Fibroblast of villous mesenchyme (primary cell): ENCODE measurements at regions not wholly inside any gene's neighbourhood (a gene's known extent, or its start where the extent isn't known, plus 50 kb on each side); places are given as distances from the start of the nearest gene placed in this dataset.

Source experiments
- DNase-seq: peaks from one replicate; pipeline ENCODE4 v3.0.0-alpha.2; 2010; ENCODE audit warnings: low read depth
- H3K4me3 ChIP-seq: 2 replicates; pipeline ENCODE4 v1.5.1; 2011; ENCODE audit warnings: low read depth, mild to moderate bottlenecking, low read length
- TF ChIP-seq, protein P1 (sequence below): IDR thresholded peaks from 2 replicates; pipeline ENCODE4 v1.5.1; 2012; ENCODE audit warnings: low read depth, mild to moderate bottlenecking, low read length; ENCODE audit not compliant: insufficient read depth

DNA sequence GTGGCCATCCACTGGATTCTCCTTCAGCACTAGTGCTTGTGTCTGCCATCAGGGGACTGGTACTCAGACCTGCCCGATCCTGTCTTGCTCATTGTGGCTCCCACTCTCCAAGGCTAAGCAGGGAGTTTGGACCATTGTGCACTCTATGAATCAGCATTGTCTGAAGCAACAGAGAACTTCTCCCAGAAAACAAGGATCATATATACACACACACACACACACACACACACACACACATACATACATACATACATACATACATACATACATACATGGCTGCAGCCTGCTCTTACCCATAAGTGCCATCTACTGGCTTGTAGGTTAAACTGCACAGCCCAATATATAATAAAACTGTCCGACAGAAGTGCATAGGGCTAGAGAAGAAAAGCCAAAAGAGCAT lies 345.3 kb upstream of the LCORL start:
- TF ChIP-seq, protein P1, sequence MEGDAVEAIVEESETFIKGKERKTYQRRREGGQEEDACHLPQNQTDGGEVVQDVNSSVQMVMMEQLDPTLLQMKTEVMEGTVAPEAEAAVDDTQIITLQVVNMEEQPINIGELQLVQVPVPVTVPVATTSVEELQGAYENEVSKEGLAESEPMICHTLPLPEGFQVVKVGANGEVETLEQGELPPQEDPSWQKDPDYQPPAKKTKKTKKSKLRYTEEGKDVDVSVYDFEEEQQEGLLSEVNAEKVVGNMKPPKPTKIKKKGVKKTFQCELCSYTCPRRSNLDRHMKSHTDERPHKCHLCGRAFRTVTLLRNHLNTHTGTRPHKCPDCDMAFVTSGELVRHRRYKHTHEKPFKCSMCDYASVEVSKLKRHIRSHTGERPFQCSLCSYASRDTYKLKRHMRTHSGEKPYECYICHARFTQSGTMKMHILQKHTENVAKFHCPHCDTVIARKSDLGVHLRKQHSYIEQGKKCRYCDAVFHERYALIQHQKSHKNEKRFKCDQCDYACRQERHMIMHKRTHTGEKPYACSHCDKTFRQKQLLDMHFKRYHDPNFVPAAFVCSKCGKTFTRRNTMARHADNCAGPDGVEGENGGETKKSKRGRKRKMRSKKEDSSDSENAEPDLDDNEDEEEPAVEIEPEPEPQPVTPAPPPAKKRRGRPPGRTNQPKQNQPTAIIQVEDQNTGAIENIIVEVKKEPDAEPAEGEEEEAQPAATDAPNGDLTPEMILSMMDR, result peak; percentile 56
- DNase-seq, result peak; percentile 37
- no peak overlapping the region for H3K4me3 ChIP-seq

DNA sequence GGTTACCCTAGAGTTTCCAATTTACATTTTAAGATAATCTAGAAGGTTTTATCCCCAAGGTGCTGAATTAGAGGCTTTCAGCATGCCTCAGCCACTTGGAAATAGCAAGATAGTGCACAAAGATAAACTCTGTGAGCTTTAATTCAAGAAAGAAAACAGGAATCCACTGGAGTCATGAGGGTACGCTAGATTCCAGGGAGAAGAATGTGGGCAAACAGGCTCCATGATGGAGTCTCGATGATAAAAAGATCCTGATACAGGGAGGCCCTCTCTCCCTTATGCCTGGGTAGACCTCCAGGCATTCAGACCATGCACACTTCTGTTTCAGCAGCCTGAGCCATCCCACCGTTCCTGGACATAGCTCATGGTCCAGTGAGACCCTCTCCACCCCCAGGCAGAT lies 344.6 kb upstream of the LCORL start:
- no peak overlapping the region for H3K4me3 ChIP-seq
- DNase-seq, result no peak
- TF ChIP-seq, protein P1, result no peak

DNA sequence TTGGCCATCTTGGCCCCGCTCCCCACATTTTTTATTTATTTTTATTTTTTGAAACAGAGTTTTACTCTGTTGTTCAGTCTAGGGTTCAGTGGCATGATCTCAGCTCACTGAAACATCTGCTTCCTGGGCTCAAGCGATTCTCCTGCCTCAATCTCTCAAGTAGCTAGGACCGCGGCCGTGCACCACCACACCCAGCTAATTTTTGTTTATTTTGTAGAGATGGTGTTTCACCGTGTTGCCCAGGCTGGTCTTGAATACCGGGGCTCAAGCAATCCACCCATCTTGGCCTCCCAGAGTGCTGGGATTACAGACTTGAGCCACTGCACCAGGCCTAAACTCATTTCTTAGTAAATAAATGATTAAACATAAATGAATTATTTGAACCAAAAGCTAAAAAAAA lies 322.0 kb upstream of the LCORL start:
- no peak overlapping the region for H3K4me3 ChIP-seq
- no peak for DNase-seq
- TF ChIP-seq, protein P1, result no peak

DNA sequence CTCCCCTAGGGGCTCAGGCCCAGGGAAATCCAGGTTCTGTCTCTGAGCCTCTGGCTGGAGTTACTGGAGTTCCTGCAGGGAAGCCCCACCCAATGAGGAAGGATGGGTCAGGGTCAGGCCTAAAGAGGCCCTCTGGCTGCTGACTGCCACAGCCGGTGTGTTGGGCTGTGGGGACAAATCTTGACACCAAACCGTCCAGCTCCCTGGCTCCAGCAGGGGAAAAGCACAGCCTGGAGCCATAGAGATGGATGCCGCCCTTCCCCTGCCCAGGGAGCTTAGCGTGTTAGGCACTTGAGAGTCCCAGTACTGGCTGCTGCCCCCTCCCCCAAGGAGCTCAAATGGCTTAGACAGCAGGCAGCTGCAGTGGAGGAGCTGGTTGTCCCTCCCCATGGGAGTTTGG lies 321.3 kb upstream of the LCORL start:
- TF ChIP-seq, protein P1, result no peak
- DNase-seq, result no peak
- no peak overlapping the region for H3K4me3 ChIP-seq

DNA sequence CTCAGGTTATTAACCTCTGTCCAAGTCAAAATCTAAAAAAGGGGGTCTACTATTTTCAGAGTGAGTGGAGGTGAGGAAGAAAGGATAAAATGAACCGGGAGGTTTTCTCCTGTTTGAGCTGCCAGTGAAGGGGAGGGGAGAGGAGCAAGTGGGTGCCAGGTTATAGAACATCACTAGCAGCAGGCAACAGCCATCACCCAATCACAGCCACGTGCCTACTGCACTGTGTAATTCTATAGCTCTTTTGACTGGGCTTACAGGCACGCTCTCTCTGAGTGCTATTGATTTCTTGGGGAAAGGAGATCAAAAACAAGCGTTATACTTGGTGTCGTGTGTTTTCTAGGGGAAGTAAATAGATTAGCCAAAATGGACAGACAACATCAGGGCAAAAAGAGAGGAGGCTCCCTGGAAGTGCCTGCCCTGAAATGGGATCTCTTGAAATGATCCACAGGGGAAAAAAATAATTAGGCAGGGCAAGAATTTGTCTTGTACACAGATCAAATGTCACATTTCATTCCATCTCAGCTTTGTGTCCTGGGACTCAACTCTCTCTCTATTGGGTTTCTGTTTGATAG lies 300.5 kb upstream of the LCORL start:
- TF ChIP-seq, protein P1, result no peak
- DNase-seq, result no peak
- no peak overlapping the region for H3K4me3 ChIP-seq

DNA sequence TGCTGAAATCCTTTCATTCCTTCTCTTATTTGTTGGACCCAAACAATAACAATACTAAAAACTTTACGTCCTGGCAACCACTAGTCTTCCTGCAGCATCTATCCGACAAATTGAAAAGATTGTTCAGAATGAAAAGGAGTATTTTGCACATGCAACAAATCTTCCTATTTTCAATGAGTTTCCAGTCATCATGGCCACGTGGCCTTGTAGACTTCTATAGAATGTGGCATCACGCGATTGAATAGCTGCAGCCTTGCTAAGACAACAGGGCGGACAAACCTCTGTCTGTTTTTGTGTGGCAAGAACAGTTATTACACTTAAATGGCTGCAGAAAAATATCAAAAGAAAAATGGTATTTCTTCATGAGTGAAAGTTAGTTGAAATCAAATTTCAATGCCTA lies 297.9 kb upstream of the LCORL start:
- H3K4me3 ChIP-seq, result no peak overlapping the region
- no peak for DNase-seq
- TF ChIP-seq, protein P1, result no peak
